ENCODE measurements at regions not wholly inside any gene's neighbourhood (a gene's known extent, or its start where the extent isn't known, plus 50 kb on each side); places are given as distances from the start of the nearest gene placed in this dataset.
A peak's percentile ranks its signal among the peaks of the same experiment; 100 is the strongest.

DNA sequence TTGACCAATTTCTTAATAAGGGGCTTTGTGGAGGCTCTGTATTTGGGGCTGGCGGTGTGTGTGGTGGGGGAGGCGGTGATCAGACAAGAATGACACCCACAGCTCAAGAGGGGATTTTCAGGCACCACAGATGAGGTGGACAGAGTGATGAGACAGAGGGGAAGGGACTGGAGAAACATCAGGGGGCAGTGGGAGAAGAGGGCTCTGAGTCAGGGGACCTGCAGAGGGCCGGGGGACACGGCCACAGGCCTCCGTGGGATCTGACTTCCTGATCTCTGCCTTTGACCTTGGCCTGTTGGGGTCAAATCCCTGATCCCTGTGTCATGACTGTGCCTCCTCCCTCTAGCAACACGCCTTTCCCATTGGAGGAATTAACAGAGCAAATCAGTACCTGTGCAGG is 197.7 kb downstream of the C9orf50 start:
- no peaks in the 10 kb centered on the region for H3K36me3 Mint-ChIP-seq

DNA sequence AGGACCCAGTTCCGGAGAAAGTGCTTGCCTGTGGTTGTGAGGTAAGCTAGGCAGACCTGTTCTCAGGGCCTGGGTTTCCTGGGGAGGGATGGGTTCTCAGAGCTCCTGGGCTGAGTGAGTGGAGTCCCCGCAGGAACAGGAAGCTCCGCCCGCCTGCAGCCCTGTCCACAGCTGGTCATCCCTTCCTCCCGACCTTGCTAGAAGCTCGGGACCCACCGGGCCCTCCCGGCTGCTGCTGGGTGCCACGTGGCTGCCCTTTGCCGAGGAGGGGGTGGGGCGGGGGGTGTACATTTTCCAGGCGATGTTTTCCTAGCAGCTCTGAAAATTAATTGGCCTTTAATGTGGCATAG is 198.1 kb downstream of the C9orf50 start:
- ATAC-seq (ENCODE audit: low read depth), result peak; percentile 59
- no peaks in the 10 kb centered on the region for H3K9me3 Mint-ChIP-seq
- peak overlapping the region; percentile 79 for H3K27ac Mint-ChIP-seq
- H3K36me3 Mint-ChIP-seq, result no peaks in the 10 kb centered on the region
- peaks cover 7% of the 10 kb centered on the region for H3K27me3 Mint-ChIP-seq
- H3K4me1 Mint-ChIP-seq, result peaks cover 14% of the 10 kb centered on the region
- DNase-seq, result no peak
- H3K4me3 Mint-ChIP-seq, result peak overlapping the region; percentile 55
- POLR2A ChIA-PET, result interaction anchor here (0.8 to 3.0 kb wide), 5 partner anchors 9 to 39 kb away, joined by 3 to 11 read pairs (median 4); no protein-coding TSS in a partner anchor

More for the DNA sequence above, 197.7 kb downstream of the C9orf50 start:
- DNase-seq (no peak), ATAC-seq (ENCODE audit: low read depth) (no peak)
- peaks cover 14% of the 10 kb centered on the region for H3K4me1 Mint-ChIP-seq
- no peak overlapping the region for H3K4me3 Mint-ChIP-seq
- peak overlapping the region; percentile 83 for H3K27ac Mint-ChIP-seq
- H3K9me3 Mint-ChIP-seq, result no peaks in the 10 kb centered on the region
- POLR2A ChIA-PET, result interaction anchor here (0.8 to 3.0 kb wide), 5 partner anchors 9 to 40 kb away, joined by 3 to 11 read pairs (median 4); no protein-coding TSS in a partner anchor
- H3K27me3 Mint-ChIP-seq, result peaks cover 7% of the 10 kb centered on the region

DNA sequence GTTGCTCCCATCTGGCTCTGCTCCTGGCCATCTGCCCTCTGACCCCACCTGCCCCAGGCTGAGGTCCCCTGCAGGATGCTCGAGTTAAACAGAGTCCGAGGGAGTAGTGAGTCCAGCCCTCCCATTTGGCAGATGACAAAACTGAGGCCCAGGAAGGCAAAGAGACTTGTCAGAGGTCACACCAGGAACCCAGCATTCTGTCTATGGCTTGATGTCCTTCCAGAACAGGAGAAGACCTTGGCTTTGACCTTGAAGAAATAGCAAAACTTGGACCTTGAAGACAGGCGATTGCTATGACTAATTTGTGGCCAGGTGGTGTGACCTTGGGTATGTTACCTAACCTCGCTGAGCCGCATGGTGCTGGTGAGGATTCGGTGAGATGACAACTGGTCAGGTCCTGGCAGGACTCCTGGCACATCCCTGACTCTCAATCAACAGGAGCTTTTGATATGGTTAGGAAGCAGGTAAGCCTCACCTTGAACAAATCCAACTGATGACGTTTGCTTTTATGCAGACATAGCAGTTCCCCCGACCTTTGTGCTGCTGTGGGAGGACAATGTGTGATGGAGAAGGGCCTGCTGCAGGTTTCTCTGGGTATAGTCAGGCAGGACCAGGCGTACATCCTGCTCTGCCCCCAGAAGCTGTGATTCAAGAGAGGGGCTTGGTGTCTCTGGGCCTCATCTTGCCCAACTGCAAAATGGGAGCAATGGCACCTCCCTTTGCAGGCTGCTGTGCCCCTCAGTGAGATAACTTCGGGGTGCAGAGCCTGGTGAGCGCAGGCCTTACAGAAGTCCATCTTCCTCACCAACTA is 198.7 kb downstream of the C9orf50 start:
- ATAC-seq (ENCODE audit: low read depth) (peak; percentile 46), DNase-seq (peak; percentile 45)

DNA sequence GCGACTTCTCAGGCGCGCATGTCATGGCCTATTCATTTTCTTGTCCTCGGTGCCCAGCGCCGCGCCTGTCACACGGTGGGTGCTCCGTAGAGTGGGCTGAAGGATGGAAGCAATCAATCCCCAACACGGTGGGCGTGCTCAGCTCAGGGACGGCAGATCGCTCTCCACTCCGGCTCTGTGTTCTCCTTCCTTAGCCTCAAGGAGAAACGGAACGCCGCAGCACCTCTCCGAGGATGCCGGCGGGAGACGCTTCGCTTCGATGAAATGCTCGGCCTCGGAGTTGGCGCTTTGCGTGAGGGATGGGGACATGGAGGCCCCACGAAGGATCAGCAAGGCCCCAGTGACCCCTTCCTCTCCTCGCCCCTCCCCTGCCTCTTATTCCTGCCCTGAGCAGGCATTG is 199.5 kb downstream of the C9orf50 start:
- Mint-ChIP-seq H3K4me1 (peaks cover 20% of the 10 kb centered on the region), H3K4me3 (no peak overlapping the region), H3K9me3 (no peaks in the 10 kb centered on the region), H3K27ac (no peak overlapping the region), H3K36me3 (no peaks in the 10 kb centered on the region), H3K27me3 (peaks cover 3% of the 10 kb centered on the region)
- DNase-seq (no peak), ATAC-seq (ENCODE audit: low read depth) (no peak)
- POLR2A ChIA-PET, result no interaction called here

More for the DNA sequence above, 198.7 kb downstream of the C9orf50 start:
- POLR2A ChIA-PET, result interaction anchor here (0.8 to 3.0 kb wide), 5 partner anchors 8 to 39 kb away, joined by 3 to 11 read pairs (median 4); no protein-coding TSS in a partner anchor
- H3K36me3 Mint-ChIP-seq, result no peaks in the 10 kb centered on the region
- peak overlapping the region; percentile 55 for H3K4me3 Mint-ChIP-seq
- H3K9me3 Mint-ChIP-seq, result no peaks in the 10 kb centered on the region
- H3K4me1 Mint-ChIP-seq, result peaks cover 15% of the 10 kb centered on the region
- H3K27ac Mint-ChIP-seq, result peak overlapping the region; percentile 79
- peaks cover 5% of the 10 kb centered on the region for H3K27me3 Mint-ChIP-seq

DNA sequence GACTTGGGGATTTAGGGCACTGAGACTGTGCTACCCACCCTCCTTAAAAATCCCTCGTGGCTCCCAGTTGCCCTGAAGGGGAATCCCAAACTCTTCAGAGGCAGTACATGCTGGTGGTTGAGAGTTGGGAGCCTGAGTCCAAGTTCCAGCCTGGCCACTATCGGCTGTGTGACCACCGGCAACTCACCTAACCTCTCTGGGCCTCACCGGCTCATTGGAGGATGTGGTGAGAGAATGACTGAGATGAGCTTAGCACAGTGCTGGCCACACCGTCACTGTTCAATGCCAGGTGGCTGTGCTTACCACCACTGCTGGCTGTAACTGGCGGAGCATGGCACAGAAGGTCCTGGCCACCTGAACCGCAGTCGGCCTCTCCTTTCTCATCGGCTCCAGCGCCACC is 200.2 kb downstream of the C9orf50 start:
- H3K36me3 Mint-ChIP-seq, result no peaks in the 10 kb centered on the region
- peaks cover 3% of the 10 kb centered on the region for H3K27me3 Mint-ChIP-seq
- ATAC-seq (ENCODE audit: low read depth) (no peak), DNase-seq (no peak)
- H3K9me3 Mint-ChIP-seq, result no peaks in the 10 kb centered on the region
- H3K27ac Mint-ChIP-seq, result no peak overlapping the region
- H3K4me1 Mint-ChIP-seq, result peaks cover 20% of the 10 kb centered on the region
- no peak overlapping the region for H3K4me3 Mint-ChIP-seq
- POLR2A ChIA-PET, result interaction anchor here (0.6 kb wide), 1 partner anchor 23 kb away, joined by 3 read pairs; no protein-coding TSS in a partner anchor

DNA sequence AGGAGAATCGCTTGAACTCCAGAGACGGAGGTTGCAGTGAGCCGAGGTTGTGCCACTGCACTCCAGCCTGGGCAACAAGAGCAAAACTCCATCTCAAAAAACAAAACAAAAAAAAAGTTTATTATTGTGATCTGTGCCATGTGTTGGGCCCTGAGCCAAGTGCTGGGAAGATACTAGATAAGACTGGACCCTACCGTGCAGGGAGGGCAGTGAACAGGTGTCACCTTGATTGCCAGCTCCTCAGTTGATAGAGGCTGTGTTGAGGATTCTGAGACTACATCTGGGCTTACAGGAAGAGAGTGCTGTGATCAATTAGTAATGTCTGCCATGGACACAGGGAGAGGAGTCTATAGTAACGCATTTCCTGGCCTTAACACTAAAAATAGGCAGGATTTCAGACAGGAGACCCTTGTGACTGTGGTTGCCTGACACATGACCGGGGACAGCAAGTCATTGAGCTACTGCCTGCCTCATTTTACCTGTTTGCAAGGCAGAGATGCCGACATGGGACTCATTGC is 201.5 kb downstream of the C9orf50 start:
- H3K4me1 Mint-ChIP-seq, result peaks cover 22% of the 10 kb centered on the region
- no peak for DNase-seq
- no peak overlapping the region for H3K4me3 Mint-ChIP-seq
- H3K27ac Mint-ChIP-seq, result no peak overlapping the region
- ATAC-seq (ENCODE audit: low read depth), result no peak
- H3K9me3 Mint-ChIP-seq, result no peaks in the 10 kb centered on the region
- POLR2A ChIA-PET, result interaction anchor here (1.3 kb wide), 1 partner anchor 41 kb away, joined by 3 read pairs; no protein-coding TSS in a partner anchor
- H3K27me3 Mint-ChIP-seq, result no peaks in the 10 kb centered on the region
- H3K36me3 Mint-ChIP-seq, result no peaks in the 10 kb centered on the region

DNA sequence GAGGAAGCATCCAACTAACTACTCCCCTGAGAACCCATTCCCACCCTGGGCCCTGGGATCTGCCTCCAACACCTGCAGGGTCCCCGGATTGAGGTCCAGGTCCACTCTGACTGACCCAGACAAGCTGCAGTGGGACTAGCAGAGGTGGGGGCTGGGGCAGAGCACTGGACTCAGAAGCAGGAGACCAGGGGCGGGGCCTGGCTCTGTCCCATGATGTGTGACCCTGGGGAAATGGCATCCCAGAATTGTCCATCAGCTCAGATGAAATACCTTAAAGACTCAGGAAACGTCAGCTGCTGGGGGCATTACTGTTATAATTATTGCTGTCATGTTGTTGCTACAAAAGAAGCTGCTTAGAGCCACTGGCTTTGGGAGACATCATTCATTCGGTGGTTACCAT is 202.4 kb downstream of the C9orf50 start:
- H3K9me3 Mint-ChIP-seq, result no peaks in the 10 kb centered on the region
- H3K4me1 Mint-ChIP-seq, result peaks cover 24% of the 10 kb centered on the region
- no peaks in the 10 kb centered on the region for H3K27me3 Mint-ChIP-seq
- no peak for DNase-seq
- no peak for ATAC-seq (ENCODE audit: low read depth)
- H3K36me3 Mint-ChIP-seq, result no peaks in the 10 kb centered on the region
- no peak overlapping the region for H3K27ac Mint-ChIP-seq
- no peak overlapping the region for H3K4me3 Mint-ChIP-seq
- POLR2A ChIA-PET, result interaction anchor here (1.3 kb wide), 1 partner anchor 42 kb away, joined by 3 read pairs; no protein-coding TSS in a partner anchor

DNA sequence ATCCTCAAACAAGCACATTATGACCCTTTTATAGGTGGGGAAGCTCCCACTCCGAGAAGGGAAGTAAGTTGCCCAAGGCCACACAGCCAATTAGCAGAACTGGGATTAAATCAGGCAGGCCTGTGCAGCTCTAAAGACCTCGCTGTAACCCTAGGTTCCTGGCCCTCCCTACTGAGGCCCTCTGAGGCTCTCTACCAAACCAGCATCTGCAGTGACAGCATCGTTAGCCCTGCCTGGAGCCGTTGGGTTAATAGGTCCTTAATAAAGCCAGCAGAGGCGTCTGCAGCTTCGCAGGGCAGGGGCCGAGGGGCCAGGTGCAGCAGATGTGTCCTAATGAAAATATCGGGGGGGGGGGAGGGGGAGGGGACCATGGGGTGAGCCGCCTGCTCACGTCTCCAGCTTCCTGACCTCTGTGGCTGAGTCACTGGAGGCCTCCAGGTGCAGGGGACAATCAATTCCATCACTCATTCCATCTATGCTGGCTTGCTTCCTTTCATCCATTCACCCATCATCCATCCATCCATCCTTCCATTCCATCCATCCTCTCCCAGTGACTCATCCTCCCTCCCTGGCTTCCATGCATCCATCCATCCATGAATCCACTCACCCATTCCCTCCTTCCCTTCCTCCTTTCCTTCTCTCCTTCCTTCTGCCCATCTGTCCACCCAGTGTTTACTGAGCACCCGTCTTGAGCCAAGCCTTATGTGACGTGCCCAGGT is 203.9 kb downstream of the C9orf50 start:
- H3K4me3 Mint-ChIP-seq, result no peak overlapping the region
- peak overlapping the region; percentile 54 for H3K27ac Mint-ChIP-seq
- H3K4me1 Mint-ChIP-seq, result peaks cover 17% of the 10 kb centered on the region
- ATAC-seq (ENCODE audit: low read depth), result no peak
- no peak for DNase-seq
- H3K9me3 Mint-ChIP-seq, result no peaks in the 10 kb centered on the region
- POLR2A ChIA-PET, result interaction anchor here (0.6 kb wide), 1 partner anchor 43 kb away, joined by 3 read pairs; no protein-coding TSS in a partner anchor
- H3K36me3 Mint-ChIP-seq, result no peaks in the 10 kb centered on the region
- no peaks in the 10 kb centered on the region for H3K27me3 Mint-ChIP-seq

DNA sequence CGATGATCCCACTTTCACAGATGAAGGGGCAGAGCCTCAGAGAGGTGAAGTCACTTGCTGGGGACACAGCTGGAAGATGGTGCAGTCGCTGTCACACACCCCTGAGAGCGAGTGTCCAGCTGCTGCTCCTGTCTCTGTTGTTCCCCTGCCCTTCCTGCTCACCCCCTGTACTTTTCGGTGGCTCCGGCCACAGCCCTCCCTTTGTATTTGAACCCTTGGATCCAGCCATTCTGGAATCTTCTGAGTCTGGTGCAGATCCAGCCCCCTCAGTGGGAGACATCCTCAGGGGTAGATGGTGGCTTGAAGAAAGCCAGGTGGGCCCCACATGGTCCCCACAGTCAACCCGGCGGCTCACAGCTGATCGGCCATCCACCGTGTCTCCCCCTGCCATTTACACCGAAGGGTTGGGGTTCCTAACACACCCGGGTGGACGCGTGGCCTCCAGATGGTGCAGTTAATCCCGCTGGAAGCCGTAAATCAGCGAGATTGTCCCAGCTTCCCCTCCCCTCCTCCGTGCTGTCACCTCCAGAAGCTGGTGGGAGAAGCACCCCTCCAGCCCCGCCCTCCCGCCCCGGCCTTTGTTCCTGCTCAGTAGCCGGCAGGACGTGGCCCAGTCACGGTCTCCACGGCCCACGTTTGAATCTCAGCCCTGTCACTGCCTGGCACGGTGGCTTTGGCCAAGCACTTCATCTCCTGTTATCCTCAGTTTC is 204.8 kb downstream of the C9orf50 start:
- no peaks in the 10 kb centered on the region for H3K36me3 Mint-ChIP-seq
- peak overlapping the region; percentile 54 for H3K27ac Mint-ChIP-seq
- POLR2A ChIA-PET, result interaction anchor here (0.6 kb wide), 2 partner anchors 44 to 210 kb away, joined by 3 read pairs; partner anchors contain the start of gene NTMT1
- H3K27me3 Mint-ChIP-seq, result no peaks in the 10 kb centered on the region
- H3K9me3 Mint-ChIP-seq, result no peaks in the 10 kb centered on the region
- no peak for ATAC-seq (ENCODE audit: low read depth)
- no peak overlapping the region for H3K4me3 Mint-ChIP-seq
- no peak for DNase-seq
- peaks cover 17% of the 10 kb centered on the region for H3K4me1 Mint-ChIP-seq

DNA sequence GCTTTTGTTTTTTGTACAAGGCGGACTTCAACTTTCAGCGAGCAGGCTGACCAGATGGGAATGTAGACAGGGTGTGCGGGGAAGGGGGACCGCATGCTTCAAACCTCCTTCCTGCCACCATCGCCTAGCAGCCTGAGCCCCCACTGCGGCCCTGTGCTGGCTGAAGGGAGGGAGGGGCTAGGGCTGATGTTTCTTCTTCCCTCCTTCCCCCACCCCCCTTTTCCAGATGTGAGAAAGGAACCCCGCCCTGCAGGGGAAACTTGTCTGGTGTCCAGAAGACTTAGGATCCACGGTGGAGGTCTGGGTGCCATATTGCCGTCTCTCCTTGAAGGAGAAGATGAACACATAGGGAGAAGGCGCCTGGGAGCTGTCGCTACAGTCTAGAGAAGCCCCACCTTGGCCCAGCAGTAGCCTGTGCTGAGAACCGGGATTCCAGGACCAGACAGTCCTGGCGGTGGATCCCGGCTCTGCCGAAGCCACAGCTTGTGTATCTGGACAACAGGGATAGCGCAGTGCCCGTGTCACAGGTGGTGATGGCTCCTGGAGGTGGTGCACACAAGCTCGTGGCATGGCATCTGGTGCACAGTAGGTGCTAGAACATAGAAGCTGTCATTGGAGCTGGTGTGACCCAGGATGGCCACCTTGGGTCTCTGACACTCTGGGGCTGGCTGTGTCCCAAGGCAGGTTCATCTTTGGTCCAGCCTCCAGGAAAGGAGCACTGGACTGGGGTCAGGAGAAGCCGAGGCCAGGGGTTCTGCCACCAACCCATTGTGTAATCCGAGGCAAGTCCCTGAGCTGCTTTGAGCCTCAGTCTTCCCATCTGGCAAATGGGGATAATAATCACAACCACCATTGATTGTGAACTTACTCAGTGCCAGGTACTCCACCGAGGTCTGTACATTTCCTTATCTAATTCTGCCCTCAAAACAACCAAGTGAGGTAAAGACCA is 205.6 kb downstream of the C9orf50 start:
- Mint-ChIP-seq H3K4me1 (peaks cover 22% of the 10 kb centered on the region), H3K4me3 (no peak overlapping the region), H3K9me3 (peaks cover 7% of the 10 kb centered on the region), H3K27me3 (no peaks in the 10 kb centered on the region), H3K36me3 (peaks cover 7% of the 10 kb centered on the region), H3K27ac (no peak overlapping the region)
- no peak for DNase-seq
- POLR2A ChIA-PET, result interaction anchor here (0.6 kb wide), 2 partner anchors 89 to 211 kb away, joined by 3 to 4 read pairs; partner anchors contain the start of gene NTMT1
- ATAC-seq (ENCODE audit: low read depth), result no peak

DNA sequence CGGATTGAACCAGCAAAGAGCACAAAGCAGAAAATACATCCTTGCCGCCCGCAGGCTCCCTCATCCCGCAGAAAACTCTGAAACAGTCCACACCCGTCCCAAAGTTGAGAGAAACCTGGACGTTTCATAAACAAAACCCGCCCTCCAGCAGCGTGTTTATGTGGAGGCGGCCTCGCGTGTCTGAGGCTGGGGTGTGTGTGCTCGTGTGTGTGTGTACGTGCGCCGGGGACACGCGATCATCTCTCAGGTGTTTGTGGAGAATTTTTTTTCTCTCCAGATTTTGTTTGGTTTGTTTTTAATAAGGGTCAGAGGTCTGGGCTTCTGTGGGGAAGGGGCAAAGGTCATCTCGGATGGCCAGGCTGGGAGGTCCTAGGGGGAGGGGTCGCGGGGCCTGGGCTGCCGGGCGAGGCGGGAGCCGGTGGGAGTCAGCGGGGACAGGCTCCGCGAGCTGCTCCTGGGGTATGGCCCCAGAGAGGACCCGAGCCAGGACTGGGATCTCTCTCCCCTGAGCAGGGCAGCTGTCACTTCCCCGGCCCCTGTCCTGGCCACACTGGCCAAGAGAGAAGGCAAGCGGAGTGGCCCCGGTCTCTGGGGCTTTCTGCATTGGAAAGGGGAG is 206.4 kb downstream of the C9orf50 start:
- DNase-seq, result no peak
- Mint-ChIP-seq H3K27ac (peak overlapping the region; percentile 90), H3K36me3 (peaks cover 9% of the 10 kb centered on the region)

More for the DNA sequence above, 206.4 kb downstream of the C9orf50 start:
- ATAC-seq (ENCODE audit: low read depth), result no peak
- POLR2A ChIA-PET, result interaction anchor here (0.7 to 3.3 kb wide), 3 partner anchors 9 to 45 kb away, joined by 3 to 28 read pairs (median 4); no protein-coding TSS in a partner anchor
- H3K4me1 Mint-ChIP-seq, result peaks cover 23% of the 10 kb centered on the region
- H3K9me3 Mint-ChIP-seq, result peaks cover 9% of the 10 kb centered on the region
- peak overlapping the region; percentile 83 for H3K4me3 Mint-ChIP-seq
- H3K27me3 Mint-ChIP-seq, result no peaks in the 10 kb centered on the region
